Mucosa of descending colon (tissue), 3 donors: ENCODE measurements at regions not wholly inside any gene's neighbourhood (a gene's known extent, or its start where the extent isn't known, plus 50 kb on each side); places are given as distances from the start of the nearest gene placed in this dataset.

Experiments
- ATAC-seq: fragments of 200-7000 bp; cut with Tn5 transposase; one replicate; pipeline ENCODE4 v1.9.1; 2020; ENCODE audit warnings: mild to moderate bottlenecking, moderate library complexity
- DNase-seq, 3 donors: peaks; one replicate each; pipeline ENCODE4 v3.0.0-alpha.2; 2020
- H3K36me3 ChIP-seq: fragments of 200-600 bp; one replicate; pipeline ENCODE4 v1.8.0; 2021; ENCODE audit warnings: low read depth, mild to moderate bottlenecking
- H3K4me1 ChIP-seq: fragments of 200-600 bp; one replicate; pipeline ENCODE4 v1.8.0; 2021; ENCODE audit warnings: low read depth, mild to moderate bottlenecking
- H3K4me3 ChIP-seq: fragments of 200-600 bp; one replicate; pipeline ENCODE4 v1.8.0; 2021; ENCODE audit warnings: mild to moderate bottlenecking
- H3K9me3 ChIP-seq: fragments of 200-600 bp; one replicate; pipeline ENCODE4 v1.8.0; 2021; ENCODE audit warnings: mild to moderate bottlenecking
- CTCF ChIP-seq: fragments of 200-600 bp; IDR thresholded peaks from one replicate; pipeline ENCODE4 v1.8.0; 2022; ENCODE audit warnings: antibody characterized with exemption, mild to moderate bottlenecking
- intact Hi-C, 2 donors: fragments of 100-400 bp; cut with DNase I in 1 of 2; cut with micrococcal nuclease in 1 of 2; formaldehyde crosslinking; loops; one replicate each; pipeline versions ENCODE4 v1.11.0 to v1.11.1; 2022; cut with DNase I, micrococcal nuclease
- donor health status: DM: no; HTN: no; CAD: no; lungs with moderate emphysema.
- donor health status: DM: no; HTN: no; CAD: no.
- donor health status: DM: no; HTN: yes; CAD: no.

DNA sequence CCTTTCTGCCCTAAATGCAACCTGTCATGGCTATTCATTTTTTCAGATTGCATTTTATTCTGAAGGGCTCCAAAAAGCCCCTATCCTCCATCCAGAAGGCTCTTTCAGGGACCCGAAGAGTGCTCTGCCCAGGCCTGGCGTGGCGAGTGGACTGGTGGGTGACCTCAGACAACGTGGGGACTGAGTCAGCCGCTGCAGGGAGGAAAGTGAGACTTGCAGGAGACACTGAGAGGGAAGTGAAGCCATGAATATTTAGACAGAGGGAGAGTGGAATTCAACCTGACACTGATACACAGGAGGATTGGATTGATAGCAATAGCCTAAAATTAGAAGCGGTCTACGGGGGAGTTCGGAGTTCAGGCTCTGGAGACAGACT, 63.6 kb upstream of the SIX2 start:
- Histone ChIP-seq H3K4me1 (no peaks in the 10 kb centered on the region), H3K36me3 (no peaks in the 10 kb centered on the region), H3K9me3 (no peaks in the 10 kb centered on the region), H3K4me3 (no peak overlapping the region)
- no peak for ATAC-seq
- TF ChIP-seq CTCF, result no peak
- intact Hi-C loops, result no loop called here
- no peak for DNase-seq

GRCh38 chr2:45072064-45072861, 63.0 kb upstream of the SIX2 start:
- intact Hi-C loops, result no loop called here
- ATAC-seq, result no peak

DNA sequence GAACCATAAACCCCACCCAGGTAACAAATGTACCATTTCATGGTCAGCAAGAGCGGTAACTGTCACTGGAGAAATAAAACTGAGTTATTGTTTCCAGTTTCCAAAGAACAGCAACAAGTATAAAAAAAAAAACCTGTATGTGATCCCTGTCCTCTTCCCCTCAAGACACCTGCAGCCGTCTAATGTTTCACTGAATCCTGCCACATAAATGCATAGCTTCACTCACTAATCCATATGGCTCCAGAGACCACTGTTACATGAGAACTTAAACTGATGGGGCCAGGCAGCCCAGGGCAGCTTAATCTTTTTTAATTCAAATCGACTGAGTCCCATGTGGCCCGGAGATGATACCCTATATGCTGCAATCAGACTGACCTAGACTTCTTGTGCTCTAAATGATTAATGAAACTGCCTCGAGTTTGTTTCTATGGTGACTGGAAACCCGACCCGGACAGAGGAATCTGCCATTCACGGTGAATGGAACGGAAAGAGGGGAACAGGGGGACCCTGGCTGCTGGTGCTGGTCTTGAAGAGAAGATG, 60.9 kb upstream of the SIX2 start:
- H3K9me3 ChIP-seq, result no peaks in the 10 kb centered on the region
- ATAC-seq (no peak), DNase-seq (no peak)
- no peaks in the 10 kb centered on the region for H3K36me3 ChIP-seq
- intact Hi-C loops, result no loop called here
- TF ChIP-seq CTCF, result no peak
- no peaks in the 10 kb centered on the region for H3K4me1 ChIP-seq
- H3K4me3 ChIP-seq, result no peak overlapping the region

More at GRCh38 chr2:45072064-45072861, 63.0 kb upstream of the SIX2 start:
- Histone ChIP-seq H3K36me3 (no peaks in the 10 kb centered on the region), H3K4me3 (no peak overlapping the region), H3K4me1 (no peaks in the 10 kb centered on the region), H3K9me3 (no peaks in the 10 kb centered on the region)
- DNase-seq, result no peak
- no peak for TF ChIP-seq CTCF

DNA sequence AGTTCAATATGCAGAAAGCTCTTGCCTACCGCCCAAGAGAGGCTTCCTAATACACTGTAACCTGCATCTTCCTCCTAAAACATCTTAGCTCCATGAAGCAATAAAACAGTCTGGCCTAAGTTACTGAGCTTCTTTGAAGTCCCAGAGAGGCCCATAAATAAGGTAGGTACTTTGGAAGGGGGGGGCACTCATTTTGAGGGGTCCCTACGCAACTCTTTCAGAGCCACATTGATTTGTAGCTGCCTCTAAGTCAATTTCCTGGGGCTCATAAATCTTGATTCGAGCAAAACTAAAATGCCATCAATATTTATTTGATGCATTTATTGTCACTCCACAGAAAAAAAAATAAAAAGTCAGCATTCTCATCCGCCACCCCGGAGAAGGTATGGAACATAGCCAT, 60.4 kb upstream of the SIX2 start:
- ATAC-seq (no peak), DNase-seq (no peak)
- Histone ChIP-seq H3K4me1 (no peaks in the 10 kb centered on the region), H3K4me3 (no peak overlapping the region), H3K9me3 (no peaks in the 10 kb centered on the region), H3K36me3 (no peaks in the 10 kb centered on the region)
- intact Hi-C loops, result no loop called here
- TF ChIP-seq CTCF, result no peak

- ATAC-seq, result no peak
- H3K4me3 ChIP-seq, result no peak overlapping the region
- no peak for TF ChIP-seq CTCF
These were observed 59.4 kb upstream of the SIX2 start for GRCh38 chr2:45068571-45069140.

More at GRCh38 chr2:45068571-45069140, 59.4 kb upstream of the SIX2 start:
- Histone ChIP-seq H3K9me3 (no peaks in the 10 kb centered on the region), H3K4me1 (no peaks in the 10 kb centered on the region), H3K36me3 (no peaks in the 10 kb centered on the region)
- no peak for DNase-seq
- intact Hi-C loops, result no loop called here
